ENCODE measurements at regions not wholly inside any gene's neighbourhood (a gene's known extent, or its start where the extent isn't known, plus 50 kb on each side); places are given as distances from the start of the nearest gene placed in this dataset.

- TF ChIP-seq CTCF (IDR thresholded peaks at IDR 0.05) = no peak
- TF ChIP-seq SIN3A (IDR thresholded peaks at IDR 0.05; ENCODE audit: borderline replicate concordance, insufficient read depth, low read depth, low read length) = no peak
- no peak for TF ChIP-seq REST (IDR thresholded peaks at IDR 0.05; ENCODE audit: insufficient read depth in 1 of 2, low read depth in 2 of 2, low read length in 1 of 2)
- TF ChIP-seq TCF7L2 (IDR thresholded peaks at IDR 0.05; ENCODE audit: low read depth, low read length) = no peak
- no peak for TF ChIP-seq POLR2AphosphoS5 (IDR thresholded peaks at IDR 0.05; ENCODE audit: low read depth, low read length)
- ATAC-seq (no peak), DNase-seq (ENCODE audit: low read depth, low spot score) (no peak)
- Histone ChIP-seq H3K36me3 (ENCODE audit: control insufficient read depth, insufficient read depth, low read length) (no peaks in the 10 kb centered on the region), H3K27me3 (ENCODE audit: control insufficient read depth, insufficient read depth, low read length) (no peaks in the 10 kb centered on the region), H3K27ac (ENCODE audit: low read length) (no peak overlapping the region), H3K9me3 (ENCODE audit: control insufficient read depth, insufficient read depth, low read depth, low read length) (no peaks in the 10 kb centered on the region), H3K4me1 (ENCODE audit: control insufficient read depth, insufficient read depth, low read length) (no peaks in the 10 kb centered on the region), H3K4me3 (ENCODE audit: low read depth in 2 of 2, low read length in 2 of 2) (no peak overlapping the region)
- CTCF ChIA-PET = no interaction called here
- intact Hi-C loops (cut with micrococcal nuclease; ENCODE audit: unreplicated experiment) = no loop called here
- POLR2A ChIA-PET = no interaction called here
- in situ Hi-C loops (cut with HindIII; ENCODE audit: low pct_unique_long_range_greater_than_20kb, low sequenced_read_pairs) = no loop called here
- no TSS peak for BruUV-seq (replicated peaks)
These were observed 249.2 kb upstream of the C1orf174 start for GRCh38 chr1:4149281-4149680.

GRCh38 chr1:4149831-4150230 is 249.8 kb upstream of the C1orf174 start:
- Histone ChIP-seq H3K9me3 (ENCODE audit: control insufficient read depth, insufficient read depth, low read depth, low read length) (no peaks in the 10 kb centered on the region), H3K36me3 (ENCODE audit: control insufficient read depth, insufficient read depth, low read length) (no peaks in the 10 kb centered on the region), H3K27me3 (ENCODE audit: control insufficient read depth, insufficient read depth, low read length) (no peaks in the 10 kb centered on the region), H3K4me3 (ENCODE audit: low read depth in 2 of 2, low read length in 2 of 2) (no peak overlapping the region), H3K4me1 (ENCODE audit: control insufficient read depth, insufficient read depth, low read length) (no peaks in the 10 kb centered on the region), H3K27ac (ENCODE audit: low read length) (no peak overlapping the region)
- in situ Hi-C loops (cut with HindIII; ENCODE audit: low pct_unique_long_range_greater_than_20kb, low sequenced_read_pairs) = no loop called here
- POLR2A ChIA-PET = no interaction called here
- no TSS peak for BruUV-seq (replicated peaks)
- CTCF ChIA-PET = no interaction called here
- intact Hi-C loops (cut with micrococcal nuclease; ENCODE audit: unreplicated experiment) = no loop called here
- TF ChIP-seq POLR2AphosphoS5 (IDR thresholded peaks at IDR 0.05; ENCODE audit: low read depth, low read length) (no peak), REST (IDR thresholded peaks at IDR 0.05; ENCODE audit: insufficient read depth in 1 of 2, low read depth in 2 of 2, low read length in 1 of 2) (no peak), SIN3A (IDR thresholded peaks at IDR 0.05; ENCODE audit: borderline replicate concordance, insufficient read depth, low read depth, low read length) (no peak), TCF7L2 (IDR thresholded peaks at IDR 0.05; ENCODE audit: low read depth, low read length) (no peak), CTCF (IDR thresholded peaks at IDR 0.05) (no peak)
- ATAC-seq (0 out of 2 replicates have a peak, but pooled peaks have one; percentile 37), DNase-seq (ENCODE audit: low read depth, low spot score) (no peak)

All from Panc1 (cell line).